HEK293 (cell line): ENCODE measurements at regions not wholly inside any gene's neighbourhood (a gene's known extent, or its start where the extent isn't known, plus 50 kb on each side); places are given as distances from the start of the nearest gene placed in this dataset.

Source experiments
- CTCF ChIA-PET: fragments of 350-600 bp; formaldehyde crosslinking; extraction: SDS; loops from one replicate; lab custom pipeline; 2021; ENCODE audit warnings: antibody characterized with exemption; lab: Yijun Ruan, JAX
- POLR2A ChIA-PET: fragments of 300-600 bp; formaldehyde crosslinking; extraction: SDS; loops from one replicate; lab custom pipeline; 2020; ENCODE audit warnings: antibody characterized with exemption, inconsistent platforms; lab: Yijun Ruan, JAX
- H3K27ac ChIP-seq: fragments of 200-500 bp; sonication (Bioruptor generic); 2 replicates; pipeline ENCODE4 v1.5.1; 2014; ENCODE audit warnings: low read depth, low read length, control low read depth, inconsistent platforms; ENCODE audit errors: extremely low read depth
- H3K36me3 ChIP-seq, 2 experiments: fragments of 200-500 bp in 1 of 2; sonication (Bioruptor generic) in 1 of 2; 1 replicate in 1 of 2; 2 replicates in 1 of 2; pipeline ENCODE4 v1.5.1; 2014 to 2017; ENCODE audit warnings: inconsistent platforms in 2 of 2, low read length in 2 of 2; ENCODE audit not compliant: control insufficient read depth in 2 of 2, insufficient read depth in 1 of 2
- H3K4me1 ChIP-seq: fragments of 200-500 bp; sonication (Bioruptor generic); 2 replicates; pipeline ENCODE4 v1.5.1; 2014; ENCODE audit warnings: mild to moderate bottlenecking, low read length, inconsistent platforms; ENCODE audit not compliant: control insufficient read depth, insufficient read depth
- H3K4me3 ChIP-seq: 2 replicates; pipeline ENCODE4 v1.5.1; 2011; ENCODE audit warnings: low read depth, mild to moderate bottlenecking, control low read depth, low read length, moderate library complexity
- H3K9me3 ChIP-seq: fragments of 200-500 bp; sonication (Bioruptor generic); 2 replicates; pipeline ENCODE4 v1.5.1; 2014; ENCODE audit warnings: low read depth, low read length, inconsistent platforms; ENCODE audit not compliant: control insufficient read depth, insufficient read depth
- ATF2 ChIP-seq: fragments of 450-650 bp; formaldehyde crosslinking; IDR thresholded peaks from 2 replicates; pipeline ENCODE4 v1.5.1; 2016; ENCODE audit warnings: missing biosample characterization, missing genetic modification characterization, low read depth
- BCL11A ChIP-seq: fragments of 450-650 bp; formaldehyde crosslinking; IDR thresholded peaks from 2 replicates; pipeline ENCODE4 v1.5.1; 2016; ENCODE audit warnings: low read depth, missing biosample characterization, missing genetic modification characterization
- HOXD13 ChIP-seq: sonication (generic); formaldehyde crosslinking; IDR thresholded peaks from 2 replicates; pipeline ENCODE4 v1.8.0; 2022; ENCODE audit warnings: missing genetic modification reagents, borderline replicate concordance
- SCRT1 ChIP-seq: fragments of 450-650 bp; formaldehyde crosslinking; IDR thresholded peaks from 2 replicates; pipeline ENCODE4 v1.5.1; 2016; ENCODE audit warnings: missing biosample characterization, missing genetic modification characterization, borderline replicate concordance
- SP7 ChIP-seq: fragments of 450-650 bp; formaldehyde crosslinking; IDR thresholded peaks from 2 replicates; pipeline ENCODE4 v1.5.1; 2016; ENCODE audit warnings: missing biosample characterization, missing genetic modification characterization
- TRIM28 ChIP-seq: IDR thresholded peaks from 2 replicates; pipeline ENCODE4 v1.6.1; 2011; ENCODE audit warnings: low read length, control low read depth, borderline replicate concordance
- WT1 ChIP-seq: fragments of 450-650 bp; formaldehyde crosslinking; IDR thresholded peaks from 2 replicates; pipeline ENCODE4 v1.5.1; 2016; ENCODE audit warnings: missing biosample characterization, missing genetic modification characterization
- ZBTB21 ChIP-seq: fragments of 450-650 bp; formaldehyde crosslinking; IDR thresholded peaks from 2 replicates; pipeline ENCODE4 v1.5.1; 2017; ENCODE audit warnings: missing biosample characterization, missing genetic modification characterization
- ZBTB26 ChIP-seq: fragments of 450-650 bp; formaldehyde crosslinking; optimal IDR thresholded peaks from 2 replicates; pipeline ENCODE3; 2016; ENCODE audit warnings: missing biosample characterization, mild to moderate bottlenecking, missing genetic modification characterization
- ZFP41 ChIP-seq: fragments of 450-650 bp; formaldehyde crosslinking; IDR thresholded peaks from 2 replicates; pipeline ENCODE4 v1.5.1; 2016; ENCODE audit warnings: missing biosample characterization, missing genetic modification characterization, borderline replicate concordance
- ZNF138 ChIP-seq: fragments of 450-650 bp; formaldehyde crosslinking; IDR thresholded peaks from 2 replicates; pipeline ENCODE4 v1.5.1; 2016; ENCODE audit warnings: missing biosample characterization, missing genetic modification characterization, borderline replicate concordance
- ZNF214 ChIP-seq: fragments of 450-650 bp; formaldehyde crosslinking; IDR thresholded peaks from 2 replicates; pipeline ENCODE4 v1.5.1; 2017; ENCODE audit warnings: missing biosample characterization, mild to moderate bottlenecking, missing genetic modification characterization, borderline replicate concordance
- ZNF350 ChIP-seq: fragments of 450-650 bp; formaldehyde crosslinking; IDR thresholded peaks from 2 replicates; pipeline ENCODE4 v1.5.0; 2017; ENCODE audit warnings: missing biosample characterization, mild to moderate bottlenecking, missing genetic modification characterization
- ZNF48 ChIP-seq: fragments of 450-650 bp; formaldehyde crosslinking; IDR thresholded peaks from 2 replicates; pipeline ENCODE4 v1.5.1; 2016; ENCODE audit warnings: missing biosample characterization, missing genetic modification characterization
- ZNF488 ChIP-seq: fragments of 450-650 bp; formaldehyde crosslinking; IDR thresholded peaks from 2 replicates; pipeline ENCODE4 v1.5.1; 2016; ENCODE audit warnings: missing biosample characterization, missing genetic modification characterization
- ZNF529 ChIP-seq: fragments of 450-650 bp; formaldehyde crosslinking; IDR thresholded peaks from 2 replicates; pipeline ENCODE4 v1.5.1; 2017; ENCODE audit warnings: missing genetic modification characterization, missing biosample characterization; ENCODE audit not compliant: insufficient replicate concordance
- ZNF530 ChIP-seq: fragments of 450-650 bp; formaldehyde crosslinking; IDR thresholded peaks from 2 replicates; pipeline ENCODE4 v1.5.1; 2016; ENCODE audit warnings: low read depth, missing biosample characterization, missing genetic modification characterization
- ZNF548 ChIP-seq: fragments of 450-650 bp; formaldehyde crosslinking; IDR thresholded peaks from 2 replicates; pipeline ENCODE4 v1.5.1; 2016; ENCODE audit warnings: missing biosample characterization, missing genetic modification characterization
- ZNF555 ChIP-seq: fragments of 450-650 bp; formaldehyde crosslinking; conservative IDR thresholded peaks from 2 replicates; pipeline ENCODE4 v1.5.1; 2017; ENCODE audit warnings: missing biosample characterization, mild to moderate bottlenecking, missing genetic modification characterization, inconsistent platforms
- ZNF585B ChIP-seq: fragments of 450-650 bp; formaldehyde crosslinking; IDR thresholded peaks from 2 replicates; pipeline ENCODE4 v1.5.1; 2016; ENCODE audit warnings: missing biosample characterization, missing genetic modification characterization
- ZNF664 ChIP-seq: fragments of 450-650 bp; formaldehyde crosslinking; IDR thresholded peaks from 2 replicates; pipeline ENCODE4 v1.5.1; 2016; ENCODE audit warnings: missing biosample characterization, missing genetic modification characterization
- ZNF692 ChIP-seq: fragments of 450-650 bp; formaldehyde crosslinking; IDR thresholded peaks from 2 replicates; pipeline ENCODE4 v1.5.1; 2016; ENCODE audit warnings: missing biosample characterization, missing genetic modification characterization
- TF ChIP-seq, protein P1 (sequence below): fragments of 450-650 bp; formaldehyde crosslinking; IDR thresholded peaks from 2 replicates; pipeline ENCODE4 v1.5.1; 2016; ENCODE audit warnings: missing biosample characterization, missing genetic modification characterization
- TF ChIP-seq, protein P2 (sequence below): fragments of 450-650 bp; formaldehyde crosslinking; IDR thresholded peaks from 2 replicates; pipeline ENCODE4 v1.5.1; 2016; ENCODE audit warnings: missing biosample characterization, missing genetic modification characterization, low read depth

DNA sequence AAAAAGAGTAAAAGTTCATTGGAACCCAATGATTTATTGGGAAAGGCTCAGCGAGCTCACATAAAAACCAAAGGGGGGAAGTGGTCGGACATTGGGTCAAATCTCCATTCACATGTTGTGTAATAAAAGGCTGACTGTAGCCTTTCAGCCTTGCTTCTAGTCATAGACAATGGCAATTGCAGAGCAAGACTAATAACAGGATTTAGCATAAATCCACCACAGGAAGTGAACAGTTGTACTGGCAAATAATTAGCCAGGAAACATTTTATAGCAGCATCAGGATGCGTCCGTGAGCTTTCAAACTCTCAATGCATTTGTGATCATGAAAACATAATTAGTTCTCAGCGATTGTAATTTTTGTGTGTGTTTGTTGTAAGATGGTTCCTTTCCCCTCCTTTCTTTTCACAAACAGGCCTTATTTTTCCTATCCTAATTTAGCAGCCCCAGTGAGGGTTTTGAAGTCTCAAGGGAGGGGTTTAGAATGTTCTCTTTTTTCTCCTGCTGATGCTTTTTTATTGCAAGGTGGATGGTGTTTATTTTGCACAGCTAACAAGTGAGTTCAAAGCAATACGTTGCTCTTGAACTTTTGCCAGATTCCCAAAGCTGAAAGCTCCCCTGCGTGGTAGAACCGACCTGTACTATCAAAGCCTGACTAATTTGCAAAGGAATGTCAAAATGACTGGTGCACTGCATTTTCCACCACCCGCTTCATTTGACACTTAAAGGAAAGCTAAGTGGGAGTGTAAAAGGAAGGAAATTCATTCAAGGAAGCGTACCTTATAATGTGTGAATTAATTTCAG is 105.6 kb downstream of the SPRY2 start:
- Histone ChIP-seq H3K9me3 (no peaks in the 10 kb centered on the region), H3K4me3 (no peak overlapping the region), H3K36me3 (no peaks in the 10 kb centered on the region), H3K27ac (no peak overlapping the region), H3K4me1 (no peaks in the 10 kb centered on the region)
- POLR2A ChIA-PET = interaction anchor here (1.2 kb wide), 1 partner anchor 105 kb away, joined by 4 read pairs; the partner anchor contains the start of gene SPRY2
- CTCF ChIA-PET = interaction anchor here (0.6 to 1.8 kb wide), 3 partner anchors 108 to 259 kb away, joined by 3 to 6 read pairs (median 4); no protein-coding TSS in a partner anchor
- no peak for TF ChIP-seq ZNF548 (tag by site-specific recombination)
- TF ChIP-seq ZNF48 (tag by site-specific recombination) = no peak
- no peak for TF ChIP-seq ZFP41 (tag by site-specific recombination)
- no peak for TF ChIP-seq ZNF692
- no peak for TF ChIP-seq ZNF529
- no peak for TF ChIP-seq ATF2 (tag by site-specific recombination)
- no peak for TF ChIP-seq ZNF138 (tag by site-specific recombination)
- no peak for TF ChIP-seq ZNF350
- no peak for TF ChIP-seq ZBTB26 (tag by site-specific recombination)
- no peak for TF ChIP-seq ZNF664 (tag by site-specific recombination)
- no peak for TF ChIP-seq ZNF530
- no peak for TF ChIP-seq ZNF488 (tag by site-specific recombination)
- TF ChIP-seq SP7 (tag by site-specific recombination) = peak; percentile 60
- TF ChIP-seq ZNF214 (tag by site-specific recombination) = no peak
- peak; percentile 55; the same call in 1 of the 2 replicates for TF ChIP-seq TRIM28
- TF ChIP-seq, protein P1, sequence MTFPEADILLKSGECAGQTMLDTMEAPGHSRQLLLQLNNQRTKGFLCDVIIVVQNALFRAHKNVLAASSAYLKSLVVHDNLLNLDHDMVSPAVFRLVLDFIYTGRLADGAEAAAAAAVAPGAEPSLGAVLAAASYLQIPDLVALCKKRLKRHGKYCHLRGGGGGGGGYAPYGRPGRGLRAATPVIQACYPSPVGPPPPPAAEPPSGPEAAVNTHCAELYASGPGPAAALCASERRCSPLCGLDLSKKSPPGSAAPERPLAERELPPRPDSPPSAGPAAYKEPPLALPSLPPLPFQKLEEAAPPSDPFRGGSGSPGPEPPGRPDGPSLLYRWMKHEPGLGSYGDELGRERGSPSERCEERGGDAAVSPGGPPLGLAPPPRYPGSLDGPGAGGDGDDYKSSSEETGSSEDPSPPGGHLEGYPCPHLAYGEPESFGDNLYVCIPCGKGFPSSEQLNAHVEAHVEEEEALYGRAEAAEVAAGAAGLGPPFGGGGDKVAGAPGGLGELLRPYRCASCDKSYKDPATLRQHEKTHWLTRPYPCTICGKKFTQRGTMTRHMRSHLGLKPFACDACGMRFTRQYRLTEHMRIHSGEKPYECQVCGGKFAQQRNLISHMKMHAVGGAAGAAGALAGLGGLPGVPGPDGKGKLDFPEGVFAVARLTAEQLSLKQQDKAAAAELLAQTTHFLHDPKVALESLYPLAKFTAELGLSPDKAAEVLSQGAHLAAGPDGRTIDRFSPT (tag by site-specific recombination) = peak; percentile 21; the same call in 1 of the 2 replicates
- no peak for TF ChIP-seq HOXD13
- no peak for TF ChIP-seq BCL11A (tag by site-specific recombination)
- no peak for TF ChIP-seq ZNF555 (tag by site-specific recombination)
- TF ChIP-seq, protein P2, sequence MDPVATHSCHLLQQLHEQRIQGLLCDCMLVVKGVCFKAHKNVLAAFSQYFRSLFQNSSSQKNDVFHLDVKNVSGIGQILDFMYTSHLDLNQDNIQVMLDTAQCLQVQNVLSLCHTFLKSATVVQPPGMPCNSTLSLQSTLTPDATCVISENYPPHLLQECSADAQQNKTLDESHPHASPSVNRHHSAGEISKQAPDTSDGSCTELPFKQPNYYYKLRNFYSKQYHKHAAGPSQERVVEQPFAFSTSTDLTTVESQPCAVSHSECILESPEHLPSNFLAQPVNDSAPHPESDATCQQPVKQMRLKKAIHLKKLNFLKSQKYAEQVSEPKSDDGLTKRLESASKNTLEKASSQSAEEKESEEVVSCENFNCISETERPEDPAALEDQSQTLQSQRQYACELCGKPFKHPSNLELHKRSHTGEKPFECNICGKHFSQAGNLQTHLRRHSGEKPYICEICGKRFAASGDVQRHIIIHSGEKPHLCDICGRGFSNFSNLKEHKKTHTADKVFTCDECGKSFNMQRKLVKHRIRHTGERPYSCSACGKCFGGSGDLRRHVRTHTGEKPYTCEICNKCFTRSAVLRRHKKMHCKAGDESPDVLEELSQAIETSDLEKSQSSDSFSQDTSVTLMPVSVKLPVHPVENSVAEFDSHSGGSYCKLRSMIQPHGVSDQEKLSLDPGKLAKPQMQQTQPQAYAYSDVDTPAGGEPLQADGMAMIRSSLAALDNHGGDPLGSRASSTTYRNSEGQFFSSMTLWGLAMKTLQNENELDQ (tag by site-specific recombination) = no peak
- TF ChIP-seq WT1 (tag by site-specific recombination) = no peak
- no peak for TF ChIP-seq ZBTB21 (tag by site-specific recombination)
- no peak for TF ChIP-seq ZNF585B (tag by site-specific recombination)
- TF ChIP-seq SCRT1 = no peak
